ENCODE measurements at regions not wholly inside any gene's neighbourhood (a gene's known extent, or its start where the extent isn't known, plus 50 kb on each side); places are given as distances from the start of the nearest gene placed in this dataset.

- no peak for DNase-seq (ENCODE audit: low spot score)
- no peak for TF ChIP-seq CTCF (IDR thresholded peaks at IDR 0.05)
- Histone ChIP-seq H3K27ac (no peak overlapping the region), H3K4me3 (no peak overlapping the region)
These were observed 276.9 kb downstream of the TLE3 start for GRCh38 chr15:69820819-69821218.

GRCh38 chr15:69823223-69823907 lies 274.4 kb downstream of the TLE3 start:
- Histone ChIP-seq H3K27ac (no peak overlapping the region), H3K4me3 (no peak overlapping the region)
- DNase-seq (ENCODE audit: low spot score), result no peak
- TF ChIP-seq CTCF (IDR thresholded peaks at IDR 0.05), result no peak

- TF ChIP-seq CTCF (IDR thresholded peaks at IDR 0.05), result no peak
- no peak overlapping the region for H3K4me3 ChIP-seq
- DNase-seq (ENCODE audit: low spot score), result no peak
- no peak overlapping the region for H3K27ac ChIP-seq
These were observed 273.4 kb downstream of the TLE3 start for GRCh38 chr15:69824075-69824876.

- Histone ChIP-seq H3K27ac (no peak overlapping the region), H3K4me3 (no peak overlapping the region)
- TF ChIP-seq CTCF (IDR thresholded peaks at IDR 0.05), result no peak
- no peak for DNase-seq (ENCODE audit: low spot score)
These were observed 272.8 kb downstream of the TLE3 start for GRCh38 chr15:69824877-69825406.

- no peak for TF ChIP-seq CTCF (IDR thresholded peaks at IDR 0.05)
- DNase-seq (ENCODE audit: low spot score), result no peak
- Histone ChIP-seq H3K27ac (no peak overlapping the region), H3K4me3 (no peak overlapping the region)
These were observed 271.5 kb downstream of the TLE3 start for GRCh38 chr15:69825941-69826818.

- Histone ChIP-seq H3K4me3 (no peak overlapping the region), H3K27ac (no peak overlapping the region)
- no peak for DNase-seq (ENCODE audit: low spot score)
- TF ChIP-seq CTCF (IDR thresholded peaks at IDR 0.05), result no peak
These were observed 270.9 kb downstream of the TLE3 start for GRCh38 chr15:69826819-69827175.
